Chondrocyte (in vitro differentiated cells): ENCODE measurements at regions not wholly inside any gene's neighbourhood (a gene's known extent, or its start where the extent isn't known, plus 50 kb on each side); places are given as distances from the start of the nearest gene placed in this dataset.
A peak's percentile ranks its signal among the peaks of the same experiment; 100 is the strongest.

ENCODE experiments used
- DNase-seq: peaks from one replicate; pipeline ENCODE4 v3.0.0; 2021; ENCODE audit warnings: mixed read lengths, low spot score
- H3K27ac Mint-ChIP-seq: one replicate; pipeline ENCODE4 v1.8.0; 2021; ENCODE audit warnings: mild to moderate bottlenecking, moderate library complexity, mixed read lengths; ENCODE audit not compliant: unreplicated experiment
- H3K27me3 Mint-ChIP-seq: 2 replicates; pipeline ENCODE4 v1.8.0; 2021; ENCODE audit warnings: low read depth, mixed read lengths
- H3K36me3 Mint-ChIP-seq: 2 replicates; pipeline ENCODE4 v1.8.0; 2021; ENCODE audit warnings: low read depth, mixed read lengths
- H3K4me1 Mint-ChIP-seq: 2 replicates; pipeline ENCODE4 v1.8.0; 2021; ENCODE audit warnings: low read depth, mild to moderate bottlenecking, mixed read lengths
- H3K4me3 Mint-ChIP-seq: one replicate; pipeline ENCODE4 v1.8.0; 2021; ENCODE audit warnings: mild to moderate bottlenecking, moderate library complexity, mixed read lengths; ENCODE audit not compliant: unreplicated experiment
- H3K9me3 Mint-ChIP-seq: 2 replicates; pipeline ENCODE4 v1.8.0; 2021; ENCODE audit warnings: low read depth, mixed read lengths
- TF ChIP-seq, protein P1 (sequence below): fragments of 200-600 bp; sonication (generic); IDR thresholded peaks from 2 replicates; pipeline ENCODE4 v1.5.0; 2021; ENCODE audit warnings: antibody characterized with exemption, mild to moderate bottlenecking, moderate library complexity

DNA sequence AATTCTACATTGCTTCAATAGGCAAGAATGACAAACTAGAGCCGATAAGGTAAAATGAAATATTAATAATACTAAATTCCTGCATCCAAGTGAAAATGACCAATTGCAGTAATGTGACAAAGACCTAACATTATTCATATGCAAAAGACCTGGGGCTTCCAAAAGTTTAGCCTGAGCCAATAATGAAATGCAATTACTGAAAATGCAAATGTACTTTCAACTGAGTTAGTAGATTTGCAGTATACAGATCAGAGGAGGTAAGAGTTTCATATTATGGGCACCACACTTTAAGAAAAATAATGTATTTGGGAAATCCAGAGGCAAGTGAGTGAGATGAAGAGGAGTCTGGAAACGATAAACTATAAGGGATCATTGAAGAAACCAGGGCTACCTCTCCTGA is 193.7 kb upstream of the GMDS start:
- Mint-ChIP-seq H3K27ac (no peak overlapping the region), H3K27me3 (no peaks in the 10 kb centered on the region), H3K36me3 (peaks cover 2% of the 10 kb centered on the region), H3K4me1 (peaks cover 35% of the 10 kb centered on the region), H3K4me3 (no peak overlapping the region), H3K9me3 (no peaks in the 10 kb centered on the region)
- no peak for DNase-seq
- TF ChIP-seq, protein P1, sequence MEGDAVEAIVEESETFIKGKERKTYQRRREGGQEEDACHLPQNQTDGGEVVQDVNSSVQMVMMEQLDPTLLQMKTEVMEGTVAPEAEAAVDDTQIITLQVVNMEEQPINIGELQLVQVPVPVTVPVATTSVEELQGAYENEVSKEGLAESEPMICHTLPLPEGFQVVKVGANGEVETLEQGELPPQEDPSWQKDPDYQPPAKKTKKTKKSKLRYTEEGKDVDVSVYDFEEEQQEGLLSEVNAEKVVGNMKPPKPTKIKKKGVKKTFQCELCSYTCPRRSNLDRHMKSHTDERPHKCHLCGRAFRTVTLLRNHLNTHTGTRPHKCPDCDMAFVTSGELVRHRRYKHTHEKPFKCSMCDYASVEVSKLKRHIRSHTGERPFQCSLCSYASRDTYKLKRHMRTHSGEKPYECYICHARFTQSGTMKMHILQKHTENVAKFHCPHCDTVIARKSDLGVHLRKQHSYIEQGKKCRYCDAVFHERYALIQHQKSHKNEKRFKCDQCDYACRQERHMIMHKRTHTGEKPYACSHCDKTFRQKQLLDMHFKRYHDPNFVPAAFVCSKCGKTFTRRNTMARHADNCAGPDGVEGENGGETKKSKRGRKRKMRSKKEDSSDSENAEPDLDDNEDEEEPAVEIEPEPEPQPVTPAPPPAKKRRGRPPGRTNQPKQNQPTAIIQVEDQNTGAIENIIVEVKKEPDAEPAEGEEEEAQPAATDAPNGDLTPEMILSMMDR, result no peak

DNA sequence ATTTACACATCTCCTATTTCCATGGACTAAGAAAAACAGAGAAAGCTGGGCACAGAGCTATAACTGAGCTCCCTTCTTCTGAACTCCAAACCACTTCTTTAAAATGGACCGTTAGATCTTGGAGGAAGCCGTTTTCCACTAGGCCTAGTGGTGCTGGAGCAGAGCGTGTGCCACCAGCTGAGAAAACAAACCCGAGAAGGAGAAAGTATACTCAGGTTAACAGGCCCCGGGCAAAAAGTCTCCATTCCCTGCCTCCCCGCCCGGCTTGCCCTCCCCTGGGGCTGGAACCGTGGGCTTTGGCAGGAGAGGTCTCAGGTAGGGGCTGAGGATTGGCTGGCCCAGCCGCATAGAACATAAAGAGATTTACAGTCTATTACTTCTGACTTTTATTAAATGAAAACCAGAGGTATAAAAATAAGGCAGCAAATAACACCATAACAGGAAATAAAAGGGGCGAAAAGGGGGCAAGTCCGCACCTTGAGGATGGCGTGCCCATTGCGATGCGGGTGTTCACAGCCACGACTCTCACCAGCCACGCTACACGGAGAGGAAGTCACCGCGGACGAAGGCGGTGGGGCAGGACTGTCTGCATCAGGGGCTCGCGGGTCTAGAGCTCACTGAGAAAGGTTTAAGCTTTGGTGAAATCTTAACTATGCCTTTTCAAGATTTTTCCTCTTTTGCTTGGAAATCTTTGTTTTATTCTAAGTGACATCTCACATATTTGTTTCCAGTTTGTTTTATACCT is 191.2 kb upstream of the GMDS start:
- H3K27me3 Mint-ChIP-seq, result no peaks in the 10 kb centered on the region
- peak; percentile 82 for DNase-seq
- H3K4me1 Mint-ChIP-seq, result peaks cover 49% of the 10 kb centered on the region
- peak overlapping the region; percentile 81 for H3K27ac Mint-ChIP-seq
- H3K36me3 Mint-ChIP-seq, result peaks cover 2% of the 10 kb centered on the region
- TF ChIP-seq, protein P1, result no peak
- H3K4me3 Mint-ChIP-seq, result no peak overlapping the region
- no peaks in the 10 kb centered on the region for H3K9me3 Mint-ChIP-seq

DNA sequence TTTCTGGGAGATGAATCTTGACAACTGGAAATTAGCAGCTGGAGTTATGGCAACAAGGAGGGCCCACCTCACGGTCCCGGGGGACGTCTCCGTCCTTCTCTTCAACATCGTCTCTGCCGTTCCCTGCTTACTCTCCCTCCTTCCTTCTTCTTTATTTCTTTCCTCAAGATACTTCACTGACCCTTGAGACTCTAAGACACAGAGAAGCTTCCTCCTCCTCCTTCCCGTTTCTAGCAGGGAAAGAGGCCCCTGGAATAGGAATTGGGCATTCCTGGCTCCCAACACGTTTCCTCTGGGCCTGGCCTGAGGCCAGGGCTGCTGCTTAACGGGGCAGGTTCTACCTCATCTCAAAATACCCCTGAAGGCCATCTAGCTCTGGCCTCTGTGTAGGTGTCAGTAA is 189.9 kb upstream of the GMDS start:
- Mint-ChIP-seq H3K27ac (no peak overlapping the region), H3K36me3 (peaks cover 2% of the 10 kb centered on the region), H3K9me3 (no peaks in the 10 kb centered on the region), H3K27me3 (no peaks in the 10 kb centered on the region), H3K4me3 (no peak overlapping the region), H3K4me1 (peaks cover 50% of the 10 kb centered on the region)
- DNase-seq, result no peak
- TF ChIP-seq, protein P1, result no peak

DNA sequence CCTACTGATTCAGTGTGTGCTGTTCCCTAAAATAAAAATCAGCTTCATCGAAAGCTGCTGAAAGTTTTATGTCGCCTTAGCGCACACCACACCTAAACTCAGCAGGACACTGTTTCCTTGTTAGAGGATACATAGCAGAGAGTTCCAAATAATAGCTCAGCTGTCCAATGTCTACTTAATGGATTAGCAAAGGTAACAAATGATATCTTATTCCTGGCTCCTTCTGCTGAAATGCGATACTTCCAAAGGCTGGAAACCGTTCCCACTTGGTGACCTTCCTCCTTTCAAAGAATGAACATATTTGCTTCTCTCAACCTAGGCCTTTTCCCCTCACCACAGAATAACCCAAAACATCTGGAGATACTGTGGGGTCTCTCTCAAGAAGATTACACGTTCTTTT is 189.5 kb upstream of the GMDS start:
- no peak overlapping the region for H3K4me3 Mint-ChIP-seq
- no peaks in the 10 kb centered on the region for H3K27me3 Mint-ChIP-seq
- H3K4me1 Mint-ChIP-seq, result peaks cover 50% of the 10 kb centered on the region
- peaks cover 2% of the 10 kb centered on the region for H3K36me3 Mint-ChIP-seq
- H3K27ac Mint-ChIP-seq, result no peak overlapping the region
- no peak for DNase-seq
- TF ChIP-seq, protein P1, result no peak
- no peaks in the 10 kb centered on the region for H3K9me3 Mint-ChIP-seq

DNA sequence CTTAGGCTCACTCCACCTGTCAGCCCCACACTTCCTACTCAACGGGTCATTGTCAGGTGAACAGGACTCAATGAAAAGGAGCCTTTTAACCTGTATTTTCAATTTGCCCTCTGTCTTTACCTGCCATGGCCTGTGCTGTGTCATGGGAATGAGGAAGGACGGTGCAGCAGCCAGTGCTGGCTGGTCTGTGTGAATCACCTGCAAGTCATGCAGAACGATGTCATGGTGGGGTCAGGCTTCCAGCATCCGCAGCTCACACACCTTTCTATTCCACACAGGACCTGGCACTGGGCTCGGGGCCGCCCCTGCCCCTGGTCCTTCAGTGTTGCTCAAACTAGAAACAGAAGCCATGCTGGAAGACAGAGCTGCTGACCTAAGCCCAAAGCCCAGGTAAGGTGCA is 188.7 kb upstream of the GMDS start:
- Mint-ChIP-seq H3K4me1 (peaks cover 50% of the 10 kb centered on the region), H3K4me3 (no peak overlapping the region), H3K27ac (no peak overlapping the region), H3K9me3 (no peaks in the 10 kb centered on the region), H3K27me3 (no peaks in the 10 kb centered on the region), H3K36me3 (no peaks in the 10 kb centered on the region)
- DNase-seq, result no peak
- TF ChIP-seq, protein P1, result no peak
